ENCODE measurements at regions not wholly inside any gene's neighbourhood (a gene's known extent, or its start where the extent isn't known, plus 50 kb on each side); places are given as distances from the start of the nearest gene placed in this dataset.

GRCh38 chr6:44642870-44643522 is 255.5 kb downstream of the CDC5L start:
- no peak for FAIRE-seq

GRCh38 chr6:44645276-44645675 is 257.8 kb downstream of the CDC5L start:
- FAIRE-seq = no peak

DNA sequence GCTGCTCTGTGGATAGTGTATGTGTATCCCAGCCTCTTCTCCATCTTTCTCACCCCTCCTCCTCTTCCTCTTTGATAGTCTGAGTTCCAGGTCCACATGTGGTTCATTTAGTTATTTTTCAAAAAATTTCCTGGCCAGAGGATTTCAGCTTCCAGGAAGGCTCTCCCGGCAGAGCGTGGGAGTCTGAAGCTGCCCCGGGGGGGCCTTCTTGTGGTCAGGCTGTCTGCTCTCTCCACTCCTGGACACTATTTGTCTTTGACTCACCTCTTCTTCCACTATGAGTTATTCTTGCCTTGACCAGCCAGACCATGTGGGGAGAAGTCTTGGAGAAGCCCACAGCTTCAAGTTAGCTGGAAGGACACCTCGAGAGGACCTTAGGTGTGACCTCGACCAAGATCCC is 258.8 kb downstream of the CDC5L start:
- FAIRE-seq = no peak

GRCh38 chr6:44649365-44650025 is 262.0 kb downstream of the CDC5L start:
- FAIRE-seq = no peak

GRCh38 chr6:44650495-44650894 is 263.0 kb downstream of the CDC5L start:
- FAIRE-seq = no peak

- FAIRE-seq = no peak
Observed at GRCh38 chr6:44650947-44651346, 263.4 kb downstream of the CDC5L start.

DNA sequence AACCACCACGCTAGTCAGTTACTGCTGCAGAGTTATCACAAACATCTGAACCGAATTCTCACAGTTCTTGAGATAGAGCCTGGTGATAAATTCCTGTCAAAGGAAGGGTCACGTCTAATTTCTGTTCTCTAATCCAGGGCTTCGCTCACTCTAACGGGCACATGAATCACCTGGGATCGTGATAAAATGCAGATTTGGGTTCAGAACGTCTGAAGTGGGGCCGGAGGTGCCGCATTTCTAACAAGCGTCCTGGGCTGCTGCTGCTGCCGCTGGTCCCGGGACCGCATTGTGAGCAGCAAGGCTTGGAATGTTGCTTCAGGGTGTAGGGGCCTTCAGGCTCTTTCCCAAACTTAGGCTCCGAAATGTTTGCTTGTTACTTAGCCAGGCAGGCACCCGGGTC is 264.1 kb downstream of the CDC5L start:
- no peak for FAIRE-seq

- no peak for FAIRE-seq
Observed at GRCh38 chr6:44652547-44652946, 265.0 kb downstream of the CDC5L start.

- no peak for FAIRE-seq
Observed at GRCh38 chr6:44653091-44653490, 265.6 kb downstream of the CDC5L start.

- FAIRE-seq = no peak
Observed at GRCh38 chr6:44653761-44654218, 266.3 kb downstream of the CDC5L start.

- no peak for FAIRE-seq
Observed at GRCh38 chr6:44655412-44656342, 268.2 kb downstream of the CDC5L start.

GRCh38 chr6:44656691-44657090 is 269.2 kb downstream of the CDC5L start:
- no peak for FAIRE-seq

DNA sequence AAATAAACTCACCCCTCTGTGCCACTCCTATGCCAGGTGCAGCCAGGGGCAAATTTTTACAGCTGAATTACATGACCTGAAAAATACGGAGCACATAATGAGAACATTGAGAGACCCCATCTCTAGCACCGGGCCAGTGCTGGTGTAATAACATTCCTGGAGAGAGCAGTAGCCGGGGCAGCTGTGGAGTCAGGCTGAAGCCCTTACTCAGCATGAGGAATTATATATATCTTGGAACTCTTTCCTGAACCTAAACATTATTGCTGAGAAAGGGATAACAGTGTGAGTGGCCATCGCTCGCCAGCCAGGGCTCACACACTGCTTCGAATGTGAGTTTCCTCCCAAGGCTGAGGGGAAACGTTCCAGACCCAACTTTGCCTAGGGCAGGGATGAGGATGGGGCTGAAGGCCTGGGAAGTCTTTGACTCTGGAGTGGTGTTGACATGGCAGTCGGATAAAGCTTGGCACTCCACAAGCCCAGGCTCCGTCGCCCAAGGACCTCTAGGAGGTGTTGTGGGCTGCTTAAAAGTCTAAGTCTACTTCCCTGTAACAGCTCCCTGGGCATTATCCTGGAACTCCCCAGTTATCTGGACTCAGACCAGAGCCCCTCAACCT is 269.8 kb downstream of the CDC5L start:
- no peak for FAIRE-seq

GRCh38 chr6:44658571-44658970 is 271.1 kb downstream of the CDC5L start:
- FAIRE-seq = no peak

GRCh38 chr6:44659726-44660125 is 272.2 kb downstream of the CDC5L start:
- FAIRE-seq = no peak

DNA sequence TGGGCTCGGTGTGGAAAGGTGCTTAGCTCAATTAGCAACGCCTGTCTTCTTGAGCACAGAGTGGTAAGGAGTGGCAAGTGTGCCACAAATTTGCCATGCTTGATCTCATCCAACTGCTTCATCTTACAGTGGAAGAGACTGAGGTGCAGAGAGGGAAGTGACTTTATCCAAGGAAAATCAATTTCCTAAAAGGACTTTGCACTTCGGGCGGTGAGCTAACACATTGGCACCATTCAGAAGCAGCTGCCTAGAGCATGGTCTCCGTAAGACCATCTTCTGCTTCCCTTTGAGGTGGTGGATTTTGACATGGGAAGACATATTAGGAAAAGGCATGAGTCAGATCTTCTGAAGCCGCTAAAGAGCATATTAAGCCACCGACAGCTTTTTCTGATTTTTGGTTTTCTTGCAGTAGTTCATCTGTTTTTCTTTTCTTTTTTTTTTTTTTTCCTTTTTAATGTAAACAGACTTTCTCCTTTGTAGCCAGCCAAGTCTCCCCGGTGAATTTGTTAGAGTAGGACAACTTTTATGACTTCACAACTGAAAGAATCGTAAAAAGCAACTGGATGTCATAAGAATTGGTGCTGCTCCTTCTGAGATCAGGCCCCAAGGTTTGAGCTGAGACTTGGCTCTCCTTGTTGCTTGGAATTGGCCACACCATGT is 273.2 kb downstream of the CDC5L start:
- no peak for FAIRE-seq

- FAIRE-seq = no peak
Observed at GRCh38 chr6:44661221-44662008, 273.9 kb downstream of the CDC5L start.

DNA sequence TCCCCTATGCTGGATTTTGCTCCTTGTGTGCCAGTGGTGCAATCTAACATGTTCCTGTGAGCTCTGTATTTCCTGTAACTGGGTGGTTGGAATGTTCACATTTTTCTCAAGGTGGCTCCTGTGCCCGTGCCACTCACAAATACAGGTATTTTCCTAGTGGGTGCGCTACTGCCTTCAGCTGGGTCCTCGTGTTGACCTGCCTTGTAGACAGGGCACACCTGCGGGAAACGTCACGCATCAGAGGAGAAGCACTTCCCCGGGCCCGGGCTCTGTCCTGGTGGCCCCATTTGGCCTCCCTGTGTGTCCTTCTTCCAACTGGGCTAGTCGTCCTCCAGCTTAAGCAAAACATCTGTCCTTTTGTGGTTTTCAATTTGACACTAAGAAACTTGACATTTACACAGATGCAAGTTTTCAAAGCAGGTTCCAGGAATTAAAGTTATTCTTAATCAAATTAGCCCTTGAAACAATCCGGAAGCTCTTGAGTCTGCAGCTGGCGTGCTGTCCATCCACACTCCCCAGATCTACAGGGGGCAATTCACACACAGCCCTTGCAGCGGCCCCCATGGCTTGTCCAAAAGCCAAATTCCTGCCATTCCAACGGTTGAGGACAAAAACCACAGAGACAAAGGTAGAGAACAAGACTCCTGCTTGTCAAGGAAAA is 275.1 kb downstream of the CDC5L start:
- no peak for FAIRE-seq

- FAIRE-seq = no peak
Observed at GRCh38 chr6:44663860-44664634, 276.5 kb downstream of the CDC5L start.

- FAIRE-seq = no peak
Observed at GRCh38 chr6:44664716-44665115, 277.2 kb downstream of the CDC5L start.

All from TTC549 (cell line).